Dermis blood vessel endothelial cell (primary cell): ENCODE measurements at regions not wholly inside any gene's neighbourhood (a gene's known extent, or its start where the extent isn't known, plus 50 kb on each side); places are given as distances from the start of the nearest gene placed in this dataset.

Source experiments
- DNase-seq: peaks from one replicate; pipeline ENCODE4 v3.0.0; 2010

DNA sequence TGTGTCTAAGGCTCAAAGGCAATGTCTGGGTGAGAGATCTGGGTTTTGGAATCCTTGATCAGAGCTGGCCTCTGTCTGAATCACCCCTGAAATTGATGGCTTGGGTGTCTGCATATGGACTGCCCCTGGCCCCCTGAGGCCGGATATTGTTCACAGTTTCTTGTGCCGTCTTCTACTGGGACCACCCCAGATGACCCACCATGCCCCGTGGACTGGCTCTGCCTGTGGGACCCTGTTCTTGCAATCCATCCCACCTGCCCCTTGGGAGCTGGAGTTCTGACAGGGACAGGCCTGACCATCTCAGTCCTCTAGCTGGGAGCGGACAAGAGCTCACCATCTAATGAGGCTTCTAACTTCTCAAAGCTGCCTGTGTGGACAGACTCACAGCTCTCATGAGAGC is 119.9 kb downstream of the FAM43A start:
- no peak for DNase-seq

DNA sequence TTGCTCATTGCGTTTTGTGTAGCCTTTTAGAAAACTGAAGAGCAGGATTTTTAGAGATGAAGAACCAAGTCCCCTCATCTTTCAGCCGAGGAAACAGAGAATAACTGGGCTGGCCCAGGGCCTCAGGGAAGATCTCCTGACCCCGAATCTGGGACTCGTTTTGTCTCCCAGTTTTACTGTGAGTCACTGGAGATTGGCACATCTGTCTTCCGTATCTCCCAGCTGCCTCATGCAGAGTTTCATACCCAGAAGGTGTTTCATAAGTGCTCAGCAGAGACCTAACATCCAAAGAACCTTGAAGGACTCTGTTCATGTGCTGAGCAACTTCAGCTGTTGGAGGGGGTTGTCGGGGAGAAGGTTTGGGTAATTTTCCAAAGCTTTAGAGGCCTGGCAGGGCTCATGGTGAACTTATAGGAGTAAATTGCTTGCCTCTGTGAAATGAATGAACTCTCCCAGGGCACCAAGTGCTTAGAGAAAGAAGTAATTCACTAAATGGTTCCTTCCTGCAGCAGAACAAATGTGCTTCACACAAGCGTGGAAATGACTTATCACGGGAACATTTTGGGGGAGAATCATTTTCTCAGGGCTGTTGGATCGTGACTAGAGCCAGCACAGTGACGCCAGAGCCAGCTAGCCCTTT is 121.4 kb downstream of the FAM43A start:
- peak; percentile 19 for DNase-seq

- peak; percentile 43 for DNase-seq
These were observed 123.0 kb downstream of the FAM43A start for GRCh38 chr3:194808640-194809097.

DNA sequence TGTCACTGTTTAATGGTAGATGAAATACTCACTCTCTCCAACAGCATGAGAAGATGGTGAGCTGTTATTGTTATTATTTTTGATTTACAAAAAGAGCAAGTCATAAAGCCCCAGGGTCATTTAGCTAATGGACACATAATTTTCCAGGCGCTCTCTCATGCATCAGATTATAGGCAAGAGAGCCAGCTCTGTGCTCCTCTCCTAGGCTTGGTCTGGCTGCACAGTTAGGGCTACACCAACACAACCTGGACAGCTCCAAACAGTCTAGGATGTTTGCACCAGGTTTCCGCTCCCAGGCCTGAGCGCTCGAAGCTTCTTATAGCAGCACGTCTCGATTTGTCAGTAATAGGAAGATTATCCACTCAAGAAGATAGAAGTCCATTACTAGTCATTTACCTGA is 123.7 kb downstream of the FAM43A start:
- DNase-seq, result no peak

GRCh38 chr3:194810076-194810475 is 124.4 kb downstream of the FAM43A start:
- DNase-seq, result no peak

DNA sequence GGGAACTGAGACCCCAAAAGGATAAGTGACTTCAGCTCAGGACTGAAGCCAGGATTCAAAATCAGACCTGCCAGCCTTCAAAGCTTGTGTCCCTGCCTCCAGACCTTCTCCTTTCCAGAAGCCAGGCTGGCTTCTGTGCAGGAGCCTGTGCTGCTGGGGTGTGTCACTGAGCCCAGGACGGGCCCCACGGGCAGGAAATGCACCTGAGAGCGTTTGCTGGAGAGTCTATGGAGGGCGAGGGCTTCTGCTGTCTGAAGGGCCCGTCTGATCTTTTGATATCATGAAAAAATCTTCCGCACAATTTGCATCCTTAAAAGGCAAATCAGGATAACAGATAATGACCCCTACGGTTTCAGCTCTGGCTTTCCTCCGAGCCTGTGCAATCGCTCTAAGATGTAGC is 125.4 kb downstream of the FAM43A start:
- DNase-seq, result no peak

DNA sequence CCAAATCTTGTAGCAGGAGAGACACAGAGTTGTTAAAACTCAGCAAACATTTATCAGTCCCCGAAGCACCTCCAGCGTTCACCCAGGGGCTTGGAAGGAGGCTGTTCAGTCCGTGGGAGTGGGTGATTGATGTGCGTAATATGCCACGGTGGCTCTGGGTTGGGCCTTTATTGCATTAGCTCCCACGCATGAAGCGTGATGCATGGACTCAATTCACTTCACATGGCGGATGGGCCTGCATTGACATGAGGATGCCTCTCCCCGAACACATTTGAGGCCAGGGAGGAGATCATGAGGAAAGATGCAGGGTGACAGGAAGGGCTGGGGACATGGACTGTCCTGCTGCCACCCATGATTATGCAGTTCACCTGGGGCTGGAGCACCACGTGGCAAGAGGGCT is 126.5 kb downstream of the FAM43A start:
- no peak for DNase-seq

GRCh38 chr3:194814878-194815357 is 129.2 kb downstream of the FAM43A start:
- no peak for DNase-seq

DNA sequence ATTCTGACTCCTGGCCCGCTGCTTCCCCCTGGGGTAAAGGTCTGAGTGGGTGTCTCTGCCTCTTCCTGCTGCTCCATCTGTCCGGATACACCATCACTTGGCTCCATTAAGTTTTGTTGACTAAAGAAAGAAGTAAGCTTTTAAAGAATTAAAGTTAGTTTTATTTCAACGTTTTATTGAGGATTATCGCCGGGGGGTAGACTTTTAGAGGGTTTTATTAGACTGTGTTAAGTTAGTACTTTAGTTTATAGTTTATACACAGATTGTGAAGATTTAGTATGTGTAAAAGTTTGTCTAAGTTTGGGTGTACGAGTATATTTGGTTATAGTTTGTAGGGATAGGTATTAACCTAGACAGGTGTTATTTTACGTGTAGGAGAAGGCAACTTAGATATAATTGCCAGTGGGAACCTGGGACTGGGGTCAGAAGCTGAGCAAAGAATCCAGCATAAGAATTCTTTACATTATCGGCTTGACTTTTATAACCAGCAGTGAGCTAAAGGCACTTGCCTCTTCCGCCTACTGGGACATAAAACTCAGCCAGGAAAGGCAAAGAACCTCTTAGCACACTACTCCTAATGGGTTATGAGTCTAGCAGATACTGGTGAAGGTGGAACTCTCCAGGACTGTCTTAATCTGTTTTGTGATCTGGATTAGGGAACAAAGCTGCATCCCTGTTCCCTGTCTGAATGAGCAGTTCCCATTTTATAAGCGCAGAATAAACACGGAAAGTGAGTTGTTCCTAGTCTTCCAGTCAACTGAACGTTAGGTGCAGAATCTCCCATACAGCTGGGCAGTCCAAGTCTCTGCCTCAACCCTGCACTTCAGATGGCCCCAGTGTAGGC is 131.3 kb downstream of the FAM43A start:
- DNase-seq, result no peak

GRCh38 chr3:194817592-194817930 is 131.9 kb downstream of the FAM43A start:
- DNase-seq, result no peak

DNA sequence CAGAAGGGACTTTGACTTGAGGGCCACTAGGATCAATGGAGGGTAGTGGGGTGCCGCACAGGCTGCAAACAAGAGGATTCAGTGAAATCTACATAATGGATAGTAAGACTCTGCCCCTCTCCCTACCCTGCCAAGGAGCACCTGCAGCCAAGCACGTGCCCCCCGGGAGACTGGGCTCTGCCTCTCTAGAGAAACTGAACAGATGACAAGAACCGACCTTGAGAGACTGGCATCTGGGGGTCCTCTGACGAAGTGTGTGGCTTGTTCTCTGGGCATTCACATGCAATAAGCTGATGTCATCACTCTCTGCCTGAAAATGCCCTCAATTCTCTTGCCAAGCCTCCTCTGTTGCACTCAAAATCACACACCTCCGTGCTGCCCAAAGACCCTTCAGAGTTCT is 132.3 kb downstream of the FAM43A start:
- no peak for DNase-seq

DNA sequence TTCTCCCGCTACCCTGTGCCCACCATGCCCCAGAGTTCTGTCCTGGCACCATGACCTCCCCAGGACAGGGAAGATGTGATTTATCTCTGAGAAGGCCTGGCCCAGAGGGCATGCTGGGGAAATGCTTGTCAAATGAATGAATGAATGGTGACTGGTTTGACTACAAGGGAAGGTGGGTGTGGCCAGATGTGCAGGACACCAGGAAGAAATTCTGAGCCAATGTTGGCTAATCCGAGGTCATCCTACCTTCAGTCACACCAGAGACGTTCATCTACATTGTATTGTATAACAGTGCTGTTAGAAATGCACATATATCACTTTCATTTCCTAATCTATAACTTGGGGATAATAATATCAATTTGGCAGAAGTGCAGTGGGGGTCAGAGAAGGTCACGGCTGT is 138.4 kb downstream of the FAM43A start:
- no peak for DNase-seq

GRCh38 chr3:194824701-194825111 is 139.0 kb downstream of the FAM43A start:
- DNase-seq, result peak; percentile 15

GRCh38 chr3:194826594-194826993 is 140.9 kb downstream of the FAM43A start:
- DNase-seq, result no peak

GRCh38 chr3:194827486-194827885 is 141.8 kb downstream of the FAM43A start:
- DNase-seq, result no peak

- no peak for DNase-seq
These were observed 142.4 kb downstream of the FAM43A start for GRCh38 chr3:194828116-194828515.

DNA sequence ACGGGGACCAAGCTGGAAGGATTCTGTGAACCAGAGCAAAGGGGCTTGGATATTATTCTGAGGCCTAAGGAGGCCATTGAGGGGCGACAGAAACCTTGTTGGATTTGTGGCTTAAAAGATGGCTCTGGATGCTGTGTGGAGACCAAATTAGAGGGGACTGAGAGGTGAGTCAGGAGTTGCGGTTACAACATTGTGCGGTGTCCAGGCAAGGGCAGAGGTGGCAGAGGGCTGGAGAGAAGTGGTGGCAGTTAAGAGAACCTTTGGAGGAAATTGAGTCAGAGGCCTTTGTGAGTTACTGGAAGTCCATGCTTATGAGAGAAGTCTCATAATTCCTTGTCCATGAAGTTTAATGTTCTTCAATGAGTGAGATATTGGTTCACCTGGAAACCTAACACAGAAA is 143.2 kb downstream of the FAM43A start:
- DNase-seq, result no peak

GRCh38 chr3:194830401-194830800 is 144.7 kb downstream of the FAM43A start:
- DNase-seq, result no peak

DNA sequence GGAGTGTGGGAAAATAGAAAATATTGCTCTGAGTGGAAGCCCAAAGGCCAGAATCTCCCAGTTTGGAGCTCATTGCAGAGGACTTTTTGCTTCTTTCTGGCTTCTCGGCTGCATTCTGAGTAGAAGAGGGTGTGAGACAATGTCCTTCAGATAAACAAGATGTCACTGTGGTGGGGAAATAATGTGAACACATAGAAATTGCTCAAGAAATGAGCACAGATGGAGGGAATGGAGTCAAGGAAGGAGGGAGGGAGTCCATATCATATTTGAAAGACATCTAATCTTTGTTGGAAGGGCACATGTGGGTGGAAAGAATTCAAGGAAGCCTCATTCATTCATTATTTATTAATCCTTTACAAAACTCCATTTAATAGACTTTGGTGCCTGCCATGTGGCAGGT is 145.3 kb downstream of the FAM43A start:
- DNase-seq, result no peak

DNA sequence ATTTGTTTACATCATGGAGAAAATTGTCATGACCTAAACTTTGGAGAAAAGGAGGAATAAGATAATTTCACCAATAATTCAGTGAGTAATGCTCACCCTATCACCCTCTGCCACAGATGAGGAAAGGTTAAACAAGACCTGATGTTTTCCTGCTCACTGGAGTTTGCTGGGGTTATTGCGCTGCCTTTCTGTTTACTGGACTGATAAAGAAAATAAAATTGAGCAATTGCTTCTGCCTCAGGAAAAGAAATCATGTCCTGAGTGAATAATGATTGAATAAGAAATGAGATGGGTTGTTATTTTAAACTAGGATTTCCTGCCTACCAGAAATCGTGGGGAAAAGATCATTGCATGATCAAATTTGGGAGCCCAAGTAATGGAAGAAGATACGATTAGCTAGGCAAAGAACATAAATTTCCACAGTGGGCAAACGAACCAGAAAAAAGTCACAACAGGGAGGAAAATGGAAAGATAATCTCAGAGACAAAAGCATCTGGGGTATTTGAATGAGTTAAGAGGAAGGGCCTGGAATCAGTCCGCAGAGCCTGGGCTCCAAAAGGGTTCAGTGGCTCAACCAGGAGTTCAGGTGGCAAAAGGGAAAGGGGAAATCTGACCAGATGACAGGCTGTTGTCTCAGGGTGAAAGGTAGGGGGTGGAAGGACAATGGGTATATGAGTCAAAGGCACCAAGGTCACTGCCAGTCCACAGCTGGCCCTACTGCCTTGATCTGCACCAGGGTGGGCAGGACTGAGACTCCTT is 146.8 kb downstream of the FAM43A start:
- peak; percentile 30 for DNase-seq

- peak; percentile 70 for DNase-seq
These were observed 147.6 kb downstream of the FAM43A start for GRCh38 chr3:194833114-194833910.

DNA sequence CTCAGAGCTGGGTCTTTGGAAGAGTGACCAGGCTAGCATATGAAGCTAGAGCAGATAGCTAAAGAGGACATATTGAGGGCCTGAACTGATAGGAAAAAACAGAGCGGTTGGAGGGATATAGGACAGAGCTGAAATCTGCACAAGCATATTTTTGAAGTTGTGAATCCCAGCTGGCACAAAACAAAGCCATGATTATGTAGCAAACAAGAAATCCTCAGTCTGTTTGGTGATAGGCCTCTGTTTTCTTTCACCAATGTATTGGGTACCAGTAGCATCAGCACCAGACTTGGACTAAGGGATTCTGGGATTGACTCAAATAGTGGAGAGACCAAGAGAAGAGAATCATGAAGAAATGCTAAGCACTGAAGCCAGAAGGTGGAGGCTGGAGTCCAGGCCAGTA is 151.0 kb downstream of the FAM43A start:
- no peak for DNase-seq
